ENCODE measurements at regions not wholly inside any gene's neighbourhood (a gene's known extent, or its start where the extent isn't known, plus 50 kb on each side); places are given as distances from the start of the nearest gene placed in this dataset.

- TF ChIP-seq EP300 (IDR thresholded peaks at IDR 0.05) (no peak), CTCF (IDR thresholded peaks at IDR 0.05) (no peak)
Observed at GRCh38 chrX:40834225-40834624, 98.9 kb upstream of the MED14 start.

All from upper lobe of left lung (tissue), 4 donors.